WERI-Rb-1 (cell line): ENCODE measurements at regions not wholly inside any gene's neighbourhood (a gene's known extent, or its start where the extent isn't known, plus 50 kb on each side); places are given as distances from the start of the nearest gene placed in this dataset.
"Not testable (repeated sequence)": the region's sequence is repeated elsewhere in the genome, so short reads cannot be mapped to it uniquely, and the experiment has no call there.

ENCODE experiments used
- DNase-seq: peaks from one replicate; pipeline ENCODE4 v3.0.0-alpha.2; 2020
- H3K27ac ChIP-seq: fragments of 250-450 bp; sonication (Bioruptor Pico); 2 replicates; pipeline ENCODE4 v1.5.1; 2020; ENCODE audit warnings: mild to moderate bottlenecking, moderate library complexity
- H3K27me3 ChIP-seq: fragments of 250-450 bp; sonication (Bioruptor Pico); 2 replicates; pipeline ENCODE4 v1.5.1; 2021; ENCODE audit warnings: mild to moderate bottlenecking, low read depth, moderate library complexity; ENCODE audit not compliant: insufficient read depth, severe bottlenecking
- H3K36me3 ChIP-seq: fragments of 250-450 bp; sonication (Bioruptor Pico); 2 replicates; pipeline ENCODE4 v1.5.1; 2020; ENCODE audit warnings: mild to moderate bottlenecking, moderate library complexity
- H3K4me3 ChIP-seq: 2 replicates; pipeline ENCODE4 v1.5.1; 2011; ENCODE audit warnings: low read depth, mild to moderate bottlenecking, control low read depth, low read length
- H3K9me3 ChIP-seq: fragments of 250-450 bp; sonication (Bioruptor Pico); 2 replicates; pipeline ENCODE4 v1.5.1; 2021; ENCODE audit warnings: mild to moderate bottlenecking, moderate library complexity; ENCODE audit not compliant: severe bottlenecking
- TF ChIP-seq, protein P1 (sequence below): IDR thresholded peaks from 2 replicates; pipeline ENCODE4 v1.5.1; 2011; ENCODE audit warnings: low read depth, mild to moderate bottlenecking, control low read depth, inconsistent platforms, low read length

DNA sequence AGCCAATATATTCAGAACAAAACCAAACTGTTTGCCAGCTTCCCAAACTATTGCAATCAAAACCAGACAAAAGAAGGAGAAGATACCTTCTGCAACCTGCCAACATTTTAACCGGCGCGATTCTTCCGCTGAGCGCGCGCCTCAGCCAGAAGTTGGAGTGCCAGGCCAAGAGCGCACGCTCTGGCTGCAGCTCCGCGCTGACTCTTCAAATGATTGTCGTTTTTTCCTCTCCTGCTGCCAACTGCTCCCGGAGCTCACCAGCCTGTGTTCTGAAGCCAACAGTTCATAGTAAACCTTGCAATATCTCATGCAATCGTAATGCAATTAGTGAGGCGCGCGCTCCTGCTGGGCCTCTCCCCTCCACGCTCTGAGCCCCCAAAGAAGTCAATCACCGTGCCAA, 259.7 kb upstream of the MGMT start:
- Histone ChIP-seq H3K4me3 (no peak overlapping the region), H3K9me3 (no peaks in the 10 kb centered on the region), H3K27me3 (no peaks in the 10 kb centered on the region), H3K27ac (no peak overlapping the region), H3K36me3 (no peaks in the 10 kb centered on the region)
- no peak for DNase-seq
- TF ChIP-seq, protein P1, sequence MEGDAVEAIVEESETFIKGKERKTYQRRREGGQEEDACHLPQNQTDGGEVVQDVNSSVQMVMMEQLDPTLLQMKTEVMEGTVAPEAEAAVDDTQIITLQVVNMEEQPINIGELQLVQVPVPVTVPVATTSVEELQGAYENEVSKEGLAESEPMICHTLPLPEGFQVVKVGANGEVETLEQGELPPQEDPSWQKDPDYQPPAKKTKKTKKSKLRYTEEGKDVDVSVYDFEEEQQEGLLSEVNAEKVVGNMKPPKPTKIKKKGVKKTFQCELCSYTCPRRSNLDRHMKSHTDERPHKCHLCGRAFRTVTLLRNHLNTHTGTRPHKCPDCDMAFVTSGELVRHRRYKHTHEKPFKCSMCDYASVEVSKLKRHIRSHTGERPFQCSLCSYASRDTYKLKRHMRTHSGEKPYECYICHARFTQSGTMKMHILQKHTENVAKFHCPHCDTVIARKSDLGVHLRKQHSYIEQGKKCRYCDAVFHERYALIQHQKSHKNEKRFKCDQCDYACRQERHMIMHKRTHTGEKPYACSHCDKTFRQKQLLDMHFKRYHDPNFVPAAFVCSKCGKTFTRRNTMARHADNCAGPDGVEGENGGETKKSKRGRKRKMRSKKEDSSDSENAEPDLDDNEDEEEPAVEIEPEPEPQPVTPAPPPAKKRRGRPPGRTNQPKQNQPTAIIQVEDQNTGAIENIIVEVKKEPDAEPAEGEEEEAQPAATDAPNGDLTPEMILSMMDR, result no peak

DNA sequence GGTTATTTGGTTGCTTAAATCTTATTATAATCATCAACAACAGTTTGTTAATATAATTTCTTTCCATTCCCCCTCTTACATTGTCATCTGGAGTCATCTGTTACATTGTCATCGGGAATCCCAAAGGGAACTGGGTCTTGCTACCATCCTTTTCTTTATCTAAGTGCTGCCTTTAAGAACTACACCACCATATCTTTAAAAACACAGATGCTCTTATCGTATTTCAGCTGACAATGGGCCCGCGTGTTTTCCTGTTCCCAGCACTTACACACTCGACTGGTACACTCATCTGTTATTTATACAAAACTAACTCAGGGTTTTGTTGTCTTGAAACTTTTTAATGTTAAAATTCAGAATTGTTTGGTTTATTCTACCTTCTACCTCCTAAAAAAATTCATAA, 256.2 kb upstream of the MGMT start:
- TF ChIP-seq, protein P1, result no peak
- Histone ChIP-seq H3K4me3 (no peak overlapping the region), H3K36me3 (no peaks in the 10 kb centered on the region), H3K9me3 (no peaks in the 10 kb centered on the region), H3K27me3 (no peaks in the 10 kb centered on the region), H3K27ac (no peak overlapping the region)
- DNase-seq, result no peak

DNA sequence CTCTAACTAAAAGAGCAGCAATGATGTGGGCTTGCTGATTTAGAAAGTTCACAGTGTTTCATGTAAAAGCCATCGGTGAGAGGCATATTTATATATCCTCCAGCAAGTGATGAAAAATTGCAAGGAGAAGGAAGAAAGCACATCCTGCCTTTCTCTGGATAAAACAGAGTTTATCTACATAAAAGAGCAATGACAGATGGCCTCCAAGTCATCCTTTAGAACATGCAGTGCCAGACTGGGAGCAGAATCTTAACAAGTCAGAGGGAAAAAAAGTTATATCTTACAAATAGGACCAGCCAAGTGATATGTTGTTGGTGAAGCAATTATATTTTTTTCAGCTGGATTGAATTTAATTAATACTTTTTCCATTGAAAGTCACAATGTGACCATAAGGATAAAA, 253.8 kb upstream of the MGMT start:
- H3K27me3 ChIP-seq, result no peaks in the 10 kb centered on the region
- no peak overlapping the region for H3K27ac ChIP-seq
- H3K9me3 ChIP-seq, result no peaks in the 10 kb centered on the region
- TF ChIP-seq, protein P1, result no peak
- H3K36me3 ChIP-seq, result no peaks in the 10 kb centered on the region
- H3K4me3 ChIP-seq, result no peak overlapping the region
- DNase-seq, result no peak

DNA sequence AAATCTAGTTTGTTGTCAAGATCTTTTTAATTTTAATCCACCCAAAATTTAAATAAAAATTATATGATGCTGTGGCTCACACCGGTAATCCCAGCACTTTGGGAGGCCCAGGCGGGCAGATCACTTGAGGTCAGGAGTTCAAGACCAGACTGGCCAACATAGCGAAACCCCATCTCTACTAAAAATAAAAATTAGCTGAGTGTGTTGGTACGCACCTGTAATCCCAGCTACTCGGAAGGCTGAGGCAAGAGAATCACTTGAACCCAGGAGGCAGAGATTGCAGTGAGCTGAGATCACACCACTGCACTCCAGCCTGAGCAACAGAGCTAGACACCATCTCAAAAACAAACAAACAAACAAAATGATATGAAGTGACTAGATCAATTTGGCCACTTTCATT, 253.0 kb upstream of the MGMT start:
- not testable (repeated sequence) for DNase-seq, H3K36me3 ChIP-seq, H3K9me3 ChIP-seq, H3K27ac ChIP-seq, H3K4me3 ChIP-seq, H3K27me3 ChIP-seq

- no peak overlapping the region for H3K27ac ChIP-seq
- no peaks in the 10 kb centered on the region for H3K27me3 ChIP-seq
- DNase-seq, result no peak
- no peaks in the 10 kb centered on the region for H3K36me3 ChIP-seq
- no peaks in the 10 kb centered on the region for H3K9me3 ChIP-seq
- TF ChIP-seq, protein P1, result no peak
- no peak overlapping the region for H3K4me3 ChIP-seq
Observed at GRCh38 chr10:129219364-129219763, 247.7 kb upstream of the MGMT start.

DNA sequence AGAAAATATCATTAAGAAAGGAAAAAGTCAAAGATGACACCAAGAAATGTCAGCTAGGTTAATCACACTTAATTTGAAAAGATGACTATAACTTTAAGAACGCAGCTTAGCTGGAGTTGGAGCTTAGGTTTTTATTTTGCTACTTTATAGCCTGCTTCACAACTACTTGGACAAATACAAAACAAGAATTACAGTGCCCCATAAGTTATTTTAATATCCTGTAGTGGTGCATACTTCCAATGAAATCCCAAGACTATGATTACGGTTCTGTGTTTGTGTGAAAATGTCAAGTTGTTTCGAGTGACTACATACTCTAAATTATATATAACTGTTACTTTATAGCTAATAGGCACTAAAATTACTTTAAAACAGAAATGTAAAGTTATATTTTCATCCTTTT, 244.6 kb upstream of the MGMT start:
- Histone ChIP-seq H3K4me3 (no peak overlapping the region), H3K36me3 (no peaks in the 10 kb centered on the region), H3K27ac (no peak overlapping the region), H3K9me3 (no peaks in the 10 kb centered on the region), H3K27me3 (no peaks in the 10 kb centered on the region)
- no peak for DNase-seq
- TF ChIP-seq, protein P1, result no peak
